Stimulated activated CD4-positive, alpha-beta T cell treated with anti-CD3 and anti-CD28 coated beads, Interleukin-4, amount 100 ng/mL, for 1 hour (primary cell): ENCODE measurements at regions not wholly inside any gene's neighbourhood (a gene's known extent, or its start where the extent isn't known, plus 50 kb on each side); places are given as distances from the start of the nearest gene placed in this dataset.

Experiments
- DNase-seq: peaks from one replicate; pipeline ENCODE4 v3.0.0-alpha.2; 2020

DNA sequence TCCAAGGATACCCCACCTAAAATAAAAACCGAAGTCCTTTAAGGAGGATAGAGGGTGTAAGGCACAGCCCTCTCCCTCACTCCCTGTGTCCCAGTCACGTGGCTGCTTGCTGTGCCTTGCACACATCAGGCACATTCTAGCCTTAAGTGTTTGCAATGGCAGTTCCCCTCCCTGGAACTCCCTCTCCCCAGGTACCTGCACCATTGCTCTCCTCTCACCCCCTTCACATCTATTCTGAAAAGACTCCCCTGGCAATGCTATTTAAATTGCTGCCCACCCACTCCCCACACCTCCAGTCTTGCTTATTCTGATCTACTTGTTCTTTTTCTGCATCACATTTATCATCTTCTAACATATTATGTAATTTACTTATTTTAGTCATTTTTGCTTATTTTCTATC, 91.6 kb upstream of the LNX1 start:
- DNase-seq: no peak

- DNase-seq: no peak
These were observed 90.9 kb upstream of the LNX1 start for GRCh38 chr4:53682196-53682595.

DNA sequence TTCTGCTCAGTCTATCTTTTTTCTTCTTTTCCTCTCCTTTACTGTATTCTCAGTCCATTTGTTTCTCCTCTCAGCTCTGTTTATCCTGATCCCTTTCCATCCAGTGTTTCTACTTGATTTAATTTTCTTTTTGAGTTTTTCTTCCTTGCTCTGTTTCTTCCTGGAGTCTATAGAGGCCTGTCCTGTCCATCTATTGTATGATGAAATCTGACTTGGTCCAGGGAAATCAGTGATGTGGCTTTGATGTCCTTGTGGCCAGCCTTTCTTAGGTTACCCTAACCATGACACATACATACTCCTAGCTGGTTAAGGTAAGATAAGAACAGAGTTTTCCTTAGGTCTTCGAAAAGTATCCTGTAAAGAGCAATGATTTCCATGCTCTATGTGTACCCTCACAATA, 89.3 kb upstream of the LNX1 start:
- DNase-seq: no peak

GRCh38 chr4:53680168-53680567, 88.9 kb upstream of the LNX1 start:
- DNase-seq: no peak

- no peak for DNase-seq
These were observed 85.2 kb upstream of the LNX1 start for GRCh38 chr4:53676402-53676871.

DNA sequence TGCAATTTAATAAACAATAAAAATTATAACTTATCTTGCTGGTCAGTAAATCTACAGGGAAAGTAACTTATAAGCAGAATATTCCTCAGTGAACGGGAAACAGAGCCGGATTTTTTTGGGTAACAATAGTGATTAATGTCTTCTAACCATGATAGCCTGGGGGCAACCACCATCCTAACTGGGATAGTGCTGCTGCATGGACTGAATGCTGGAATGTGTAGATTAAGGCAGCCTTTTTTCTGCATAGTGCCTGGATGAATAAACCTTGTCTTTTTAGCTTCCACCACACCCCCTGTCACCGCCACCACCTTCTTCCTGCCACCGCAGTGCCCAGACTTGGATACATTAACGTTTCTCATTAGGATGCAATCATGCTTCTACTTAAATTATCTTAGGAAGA, 83.6 kb upstream of the LNX1 start:
- DNase-seq: no peak

DNA sequence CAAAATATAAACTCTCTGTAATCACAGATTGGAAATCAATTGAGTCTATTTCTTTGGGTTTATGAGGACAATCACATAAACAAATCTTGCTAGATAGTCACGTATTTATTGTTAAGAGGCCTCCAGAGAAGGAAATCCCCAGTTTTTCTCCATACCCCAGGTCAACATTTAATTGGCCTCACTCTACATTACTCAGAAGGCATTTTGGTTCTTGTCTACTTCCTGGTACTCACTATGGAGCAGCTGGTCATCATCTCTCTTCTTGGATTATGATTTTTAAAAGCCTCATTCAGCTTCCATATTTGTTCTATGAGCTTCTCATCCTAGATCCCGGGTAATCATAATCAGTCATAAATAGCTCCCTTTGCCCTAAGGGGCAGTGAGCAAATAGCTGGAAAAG, 81.6 kb upstream of the LNX1 start:
- no peak for DNase-seq

DNA sequence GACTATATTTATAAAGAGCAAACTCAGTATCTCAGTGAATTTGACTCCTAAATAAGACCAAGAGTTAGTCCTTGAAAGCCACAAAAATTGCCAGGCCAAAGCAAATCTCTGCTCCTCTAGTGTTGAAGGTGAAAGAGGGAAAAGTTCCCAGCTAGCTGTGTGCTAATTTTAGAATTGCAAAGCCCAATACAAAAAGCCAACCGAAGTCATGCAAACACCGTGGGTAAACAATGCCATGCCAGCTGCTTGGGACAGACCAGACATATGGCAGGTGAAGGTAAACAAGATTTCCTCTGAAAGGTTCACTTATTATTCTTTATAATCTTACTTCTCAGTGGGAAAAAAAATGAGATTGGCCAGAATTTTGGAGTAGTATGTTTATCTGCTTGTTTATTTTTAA, 80.5 kb upstream of the LNX1 start:
- no peak for DNase-seq

- DNase-seq: no peak
These were observed 68.5 kb upstream of the LNX1 start for GRCh38 chr4:53659737-53660136.

DNA sequence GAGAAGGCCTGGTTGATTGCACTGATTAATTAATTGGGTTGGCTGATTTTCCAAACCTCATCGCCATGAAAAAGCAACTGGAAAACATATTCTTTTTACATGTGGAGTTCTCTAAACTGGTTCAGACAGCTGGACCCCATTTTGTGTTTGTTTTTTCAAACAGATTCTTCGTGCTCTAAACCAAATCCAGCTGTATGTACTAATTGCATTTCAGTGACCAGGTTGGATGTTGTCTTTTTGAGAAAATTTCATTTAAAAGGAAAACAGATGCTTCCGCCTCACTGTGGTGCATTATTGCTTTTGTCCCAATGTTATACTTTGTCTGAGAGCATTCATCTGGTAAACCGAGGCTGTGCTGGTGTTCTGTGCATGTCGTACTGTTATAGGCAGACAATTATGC, 67.8 kb upstream of the LNX1 start:
- DNase-seq: no peak

DNA sequence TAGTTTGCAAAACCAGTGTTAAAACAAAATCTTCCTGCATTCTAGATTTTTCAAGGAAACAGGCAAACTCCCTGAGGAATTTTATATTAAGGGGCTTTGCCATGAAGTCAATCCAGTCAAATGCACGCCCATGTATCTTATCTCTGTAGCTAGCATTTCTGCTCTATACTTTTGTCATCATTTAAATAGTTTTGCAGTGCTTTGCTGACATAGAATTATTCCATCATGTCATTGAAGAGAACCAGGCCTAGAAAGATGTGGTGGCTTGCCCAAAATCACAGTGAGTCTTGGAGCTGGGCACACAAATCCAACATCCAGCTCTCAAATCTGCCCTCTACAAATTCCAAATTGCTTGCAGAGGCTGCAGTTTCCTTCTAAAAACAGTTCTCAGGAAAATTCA, 66.7 kb upstream of the LNX1 start:
- DNase-seq: no peak

DNA sequence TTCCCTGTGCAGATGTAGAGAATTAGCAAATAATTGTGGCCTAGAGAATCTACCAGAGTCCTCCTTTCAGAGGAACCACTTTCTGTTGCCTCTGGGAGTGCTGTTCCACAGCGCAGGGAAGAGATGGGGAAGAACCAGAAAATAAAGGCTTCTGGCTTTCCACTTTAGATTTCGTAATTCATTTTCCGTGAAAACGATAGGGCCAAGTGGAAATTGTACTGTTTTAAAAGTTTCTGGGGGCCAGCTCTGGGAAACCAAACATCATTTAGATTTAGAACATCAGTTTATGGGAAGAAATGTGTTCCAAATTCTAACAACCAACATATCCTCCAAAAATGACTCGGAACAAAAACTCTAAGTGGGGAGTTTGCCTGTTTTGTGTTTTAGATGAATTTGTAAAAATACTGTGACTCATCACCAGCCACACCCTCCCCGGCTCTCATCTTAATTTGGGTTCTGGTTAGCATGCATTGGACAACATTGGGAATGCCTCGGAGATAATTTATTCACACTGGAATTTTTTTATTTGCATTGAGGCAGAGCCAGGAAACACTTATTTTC, 65.2 kb upstream of the LNX1 start:
- DNase-seq: no peak

DNA sequence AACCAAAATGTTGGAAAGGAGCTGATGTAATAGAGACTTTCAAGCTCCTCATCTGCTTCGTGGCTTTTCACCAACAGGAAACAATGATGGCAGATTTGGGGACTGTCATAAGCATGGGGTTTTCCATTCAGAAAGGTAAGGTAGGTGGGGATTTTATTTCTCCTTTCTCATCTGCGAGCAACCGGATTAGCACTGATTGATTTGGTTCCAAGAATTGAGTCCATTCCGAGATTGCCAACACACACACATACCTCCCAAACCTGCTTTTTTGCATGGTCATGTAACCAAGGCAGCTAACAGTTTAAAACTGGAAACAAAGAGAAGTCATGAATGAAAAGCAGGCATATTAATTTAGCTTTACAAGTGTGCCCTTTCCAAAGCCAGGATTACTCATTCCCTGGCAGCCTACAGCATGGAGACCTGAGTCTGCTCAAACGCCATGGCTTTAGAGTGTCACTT, 63.0 kb upstream of the LNX1 start:
- no peak for DNase-seq

- no peak for DNase-seq
These were observed 62.3 kb upstream of the LNX1 start for GRCh38 chr4:53653484-53654053.

DNA sequence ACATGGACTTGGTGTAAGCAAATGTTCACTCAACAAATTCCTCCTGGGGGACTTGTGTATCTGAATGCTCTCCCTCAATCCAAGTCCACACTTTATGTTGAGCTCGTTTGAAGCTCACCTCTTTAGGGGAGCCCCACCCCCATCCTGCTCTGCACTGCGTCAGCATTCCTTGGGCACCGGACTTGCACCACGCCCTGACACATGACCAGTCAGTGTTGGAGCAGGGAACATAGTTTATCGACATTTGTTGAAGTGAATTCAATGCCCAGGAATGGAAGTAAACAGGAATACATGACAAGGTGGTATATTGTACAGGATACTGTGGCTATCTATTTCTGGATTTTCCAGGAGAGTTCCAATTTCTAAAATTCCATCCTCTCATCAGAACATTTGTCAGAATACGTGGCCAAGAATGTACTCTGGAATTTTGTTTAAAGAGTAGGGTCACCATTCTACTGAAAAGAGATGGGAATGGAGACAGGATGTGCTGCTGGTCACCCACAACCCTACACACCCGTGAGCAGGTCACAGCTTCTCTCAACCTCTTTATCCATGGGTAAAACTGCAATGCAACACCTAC, 60.0 kb upstream of the LNX1 start:
- DNase-seq: no peak

- DNase-seq: no peak
These were observed 58.1 kb upstream of the LNX1 start for GRCh38 chr4:53649357-53649756.

DNA sequence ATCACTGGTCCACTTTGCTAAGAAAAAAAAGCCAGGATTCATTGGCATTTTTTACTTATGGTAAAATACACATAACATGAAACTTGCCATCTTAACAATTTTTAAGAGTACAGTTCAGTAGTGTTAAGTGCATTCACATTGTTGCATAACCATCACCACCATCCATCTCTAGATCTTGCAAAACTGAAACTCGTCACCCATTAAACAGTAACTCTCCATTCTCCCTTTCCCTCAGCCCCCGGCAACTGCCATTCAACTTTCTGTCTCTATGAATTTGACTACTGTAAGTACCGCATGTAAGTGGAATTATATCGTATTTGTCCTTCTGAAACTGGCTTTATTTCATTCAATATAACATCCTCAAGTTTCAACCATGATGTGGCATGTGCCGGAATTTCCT, 56.3 kb upstream of the LNX1 start:
- no peak for DNase-seq

DNA sequence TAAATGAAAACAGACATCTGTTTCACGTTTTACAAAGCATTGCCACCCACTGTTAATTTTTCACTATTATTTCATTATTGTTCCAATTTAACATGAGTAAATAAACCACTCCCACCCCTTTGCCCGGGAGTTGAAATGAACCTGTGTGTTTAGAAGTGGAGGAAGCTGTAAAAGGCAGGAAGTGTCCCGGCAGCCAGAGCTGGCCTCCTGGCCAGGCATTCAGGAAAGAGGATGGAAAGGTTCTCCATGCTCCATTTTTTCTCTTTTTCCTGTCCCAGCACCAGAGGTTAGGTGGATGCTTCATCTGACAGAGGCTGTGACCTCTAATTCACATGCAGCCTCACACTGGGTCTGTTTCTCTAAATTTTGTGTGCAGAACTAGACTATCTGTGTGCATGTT, 55.5 kb upstream of the LNX1 start:
- no peak for DNase-seq

GRCh38 chr4:53645108-53645507, 53.8 kb upstream of the LNX1 start:
- no peak for DNase-seq

DNA sequence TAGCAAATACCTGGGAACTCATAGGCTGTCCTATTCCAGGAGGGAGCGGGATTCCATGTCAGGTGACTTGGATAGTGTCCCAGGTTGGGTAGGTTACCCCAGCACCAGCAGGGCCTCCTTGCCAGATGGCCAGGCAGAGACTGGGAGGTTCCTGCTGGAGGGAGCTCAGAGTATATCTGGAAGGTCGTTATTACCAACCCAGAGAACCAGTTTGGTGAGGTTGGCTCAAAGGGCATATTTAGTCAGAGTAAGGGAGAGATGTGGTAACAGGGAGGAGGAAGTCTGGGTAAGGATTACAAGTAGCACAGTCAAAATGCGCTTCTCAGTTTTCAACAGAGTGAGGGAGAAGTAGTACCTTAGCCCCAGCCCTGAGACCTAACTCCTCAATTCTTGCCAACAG, 53.3 kb upstream of the LNX1 start:
- no peak for DNase-seq
